SK-N-SH treated with all-trans-retinoic acid at 6 μM for 48 hours (cell line): ENCODE measurements at regions not wholly inside any gene's neighbourhood (a gene's known extent, or its start where the extent isn't known, plus 50 kb on each side); places are given as distances from the start of the nearest gene placed in this dataset.
A peak's percentile ranks its signal among the peaks of the same experiment; 100 is the strongest.

ENCODE experiments used
- ATAC-seq: fragments of 200-7000 bp; cut with Tn5 transposase; 3 replicates; pipeline ENCODE4 v1.9.1; 2020; ENCODE audit warnings: mild to moderate bottlenecking, moderate library complexity
- ARNTL ChIP-seq: fragments of 450-650 bp; formaldehyde crosslinking; IDR thresholded peaks from 2 replicates; pipeline ENCODE4 v1.5.0; 2020; ENCODE audit warnings: low read depth, mild to moderate bottlenecking, moderate library complexity, borderline replicate concordance
- BACH2 ChIP-seq: fragments of 250-450 bp; sonication (Bioruptor Pico); IDR thresholded peaks from 2 replicates; pipeline ENCODE4 v1.9.0; 2021; ENCODE audit warnings: mild to moderate bottlenecking, borderline replicate concordance
- CSDC2 ChIP-seq: fragments of 250-450 bp; sonication (Bioruptor Pico); IDR thresholded peaks from 2 replicates; pipeline ENCODE4 v1.5.0; 2020; ENCODE audit warnings: mild to moderate bottlenecking, moderate library complexity
- CSRNP3 ChIP-seq: fragments of 250-450 bp; sonication (Bioruptor Pico); IDR thresholded peaks from 2 replicates; pipeline ENCODE4 v1.5.1; 2021; ENCODE audit warnings: mild to moderate bottlenecking, moderate library complexity
- ESRRG ChIP-seq: fragments of 250-450 bp; sonication (Bioruptor Pico); IDR thresholded peaks from 2 replicates; pipeline ENCODE4 v1.6.1; 2021; ENCODE audit warnings: mild to moderate bottlenecking
- GLIS3 ChIP-seq: fragments of 250-450 bp; sonication (Bioruptor Pico); IDR thresholded peaks from 2 replicates; pipeline ENCODE4 v1.5.0; 2020; ENCODE audit warnings: mild to moderate bottlenecking, moderate library complexity
- ISL1 ChIP-seq: fragments of 250-450 bp; sonication (Bioruptor Pico); IDR thresholded peaks from 2 replicates; pipeline ENCODE4 v2.1.2; 2022; ENCODE audit warnings: mild to moderate bottlenecking, moderate library complexity
- OSR1 ChIP-seq: fragments of 250-450 bp; sonication (Bioruptor Pico); IDR thresholded peaks from 2 replicates; pipeline ENCODE4 v1.8.0; 2022; ENCODE audit warnings: moderate library complexity, mild to moderate bottlenecking, inconsistent platforms
- POU6F1 ChIP-seq: fragments of 250-450 bp; sonication (Bioruptor Pico); IDR thresholded peaks from 2 replicates; pipeline ENCODE4 v1.8.0; 2021; ENCODE audit warnings: low read depth, mild to moderate bottlenecking, moderate library complexity, borderline replicate concordance
- PPARA ChIP-seq: fragments of 250-450 bp; sonication (Bioruptor Pico); IDR thresholded peaks from 2 replicates; pipeline ENCODE4 v1.5.0; 2020; ENCODE audit warnings: mild to moderate bottlenecking, borderline replicate concordance
- RARB ChIP-seq: fragments of 250-450 bp; sonication (Bioruptor Pico); IDR thresholded peaks from 2 replicates; pipeline ENCODE4 v1.8.0; 2021; ENCODE audit warnings: mild to moderate bottlenecking, moderate library complexity
- SNAI2 ChIP-seq: fragments of 250-450 bp; sonication (Bioruptor Pico); IDR thresholded peaks from 2 replicates; pipeline ENCODE4 v1.5.0; 2020; ENCODE audit warnings: mild to moderate bottlenecking, moderate library complexity
- TCF4 ChIP-seq: fragments of 250-450 bp; sonication (Bioruptor Pico); IDR thresholded peaks from 2 replicates; pipeline ENCODE4 v1.8.0; 2021; ENCODE audit warnings: mild to moderate bottlenecking, moderate library complexity, borderline replicate concordance
- TOX ChIP-seq: fragments of 250-450 bp; sonication (Bioruptor Pico); IDR thresholded peaks from 2 replicates; pipeline ENCODE4 v1.8.0; 2021; ENCODE audit warnings: mild to moderate bottlenecking, moderate library complexity, borderline replicate concordance
- ZC3H10 ChIP-seq: fragments of 250-450 bp; sonication (Bioruptor Pico); IDR thresholded peaks from 2 replicates; pipeline ENCODE4 v1.5.1; 2021; ENCODE audit warnings: mild to moderate bottlenecking, moderate library complexity
- ZFP3 ChIP-seq: fragments of 250-450 bp; sonication (Bioruptor Pico); IDR thresholded peaks from 2 replicates; pipeline ENCODE4 v1.5.0; 2020; ENCODE audit warnings: mild to moderate bottlenecking, moderate library complexity
- ZFP30 ChIP-seq: fragments of 450-650 bp; formaldehyde crosslinking; IDR thresholded peaks from 2 replicates; pipeline ENCODE4 v1.5.0; 2022; ENCODE audit warnings: mild to moderate bottlenecking, moderate library complexity
- ZNF565 ChIP-seq: fragments of 450-650 bp; formaldehyde crosslinking; conservative IDR thresholded peaks from 2 replicates; pipeline ENCODE4 v1.5.0; 2020; ENCODE audit warnings: low read depth, mild to moderate bottlenecking, moderate library complexity
- ZNF70 ChIP-seq: fragments of 450-650 bp; formaldehyde crosslinking; IDR thresholded peaks from 2 replicates; pipeline ENCODE4 v1.5.0; 2020; ENCODE audit warnings: mild to moderate bottlenecking, moderate library complexity
- ZNF8 ChIP-seq: fragments of 450-650 bp; formaldehyde crosslinking; IDR thresholded peaks from 2 replicates; pipeline ENCODE4 v1.5.0; 2020; ENCODE audit warnings: mild to moderate bottlenecking, moderate library complexity
- TF ChIP-seq, protein P1 (sequence below): fragments of 250-450 bp; sonication (Bioruptor Pico); IDR thresholded peaks from 2 replicates; pipeline ENCODE4 v1.8.0; 2020; ENCODE audit warnings: mild to moderate bottlenecking, moderate library complexity, borderline replicate concordance
- TF ChIP-seq, protein P2 (sequence below): fragments of 250-450 bp; sonication (Bioruptor Pico); IDR thresholded peaks from 2 replicates; pipeline ENCODE4 v1.5.1; 2020; ENCODE audit warnings: low read depth, mild to moderate bottlenecking, moderate library complexity

DNA sequence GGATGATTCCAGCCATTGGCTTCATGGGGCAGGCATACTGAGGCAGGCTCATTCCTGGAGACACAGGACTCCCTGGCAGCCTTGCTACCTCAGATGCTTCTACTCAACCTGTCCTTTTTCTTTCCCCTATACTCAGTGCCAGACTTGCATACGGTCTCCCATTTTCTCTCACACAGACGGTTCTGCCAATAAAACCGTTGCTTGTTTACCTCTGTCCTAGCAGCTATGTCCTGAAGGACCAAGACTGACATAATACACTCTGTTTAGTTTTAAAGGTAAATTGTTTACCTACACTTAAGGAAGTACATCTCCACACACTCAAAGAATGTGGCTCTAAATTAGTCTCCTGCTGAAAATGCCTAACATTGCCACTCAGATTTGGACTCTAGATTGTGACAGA lies 151.0 kb upstream of the RFX3 start:
- TF ChIP-seq ZNF70 (CRISPR knock-in tag) (no peak), SNAI2 (CRISPR knock-in tag) (no peak), POU6F1 (CRISPR knock-in tag) (no peak), BACH2 (CRISPR knock-in tag) (no peak), ESRRG (CRISPR knock-in tag) (no peak), ZC3H10 (CRISPR knock-in tag) (no peak), ARNTL (no peak), CSRNP3 (CRISPR knock-in tag) (no peak), ISL1 (CRISPR knock-in tag) (no peak), ZNF565 (CRISPR knock-in tag) (no peak), OSR1 (CRISPR knock-in tag) (no peak), TCF4 (CRISPR knock-in tag) (no peak), ZFP30 (CRISPR knock-in tag) (no peak), TOX (CRISPR knock-in tag) (no peak), RARB (no peak)
- TF ChIP-seq, protein P1, sequence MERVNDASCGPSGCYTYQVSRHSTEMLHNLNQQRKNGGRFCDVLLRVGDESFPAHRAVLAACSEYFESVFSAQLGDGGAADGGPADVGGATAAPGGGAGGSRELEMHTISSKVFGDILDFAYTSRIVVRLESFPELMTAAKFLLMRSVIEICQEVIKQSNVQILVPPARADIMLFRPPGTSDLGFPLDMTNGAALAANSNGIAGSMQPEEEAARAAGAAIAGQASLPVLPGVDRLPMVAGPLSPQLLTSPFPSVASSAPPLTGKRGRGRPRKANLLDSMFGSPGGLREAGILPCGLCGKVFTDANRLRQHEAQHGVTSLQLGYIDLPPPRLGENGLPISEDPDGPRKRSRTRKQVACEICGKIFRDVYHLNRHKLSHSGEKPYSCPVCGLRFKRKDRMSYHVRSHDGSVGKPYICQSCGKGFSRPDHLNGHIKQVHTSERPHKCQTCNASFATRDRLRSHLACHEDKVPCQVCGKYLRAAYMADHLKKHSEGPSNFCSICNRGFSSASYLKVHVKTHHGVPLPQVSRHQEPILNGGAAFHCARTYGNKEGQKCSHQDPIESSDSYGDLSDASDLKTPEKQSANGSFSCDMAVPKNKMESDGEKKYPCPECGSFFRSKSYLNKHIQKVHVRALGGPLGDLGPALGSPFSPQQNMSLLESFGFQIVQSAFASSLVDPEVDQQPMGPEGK (CRISPR knock-in tag): no peak

DNA sequence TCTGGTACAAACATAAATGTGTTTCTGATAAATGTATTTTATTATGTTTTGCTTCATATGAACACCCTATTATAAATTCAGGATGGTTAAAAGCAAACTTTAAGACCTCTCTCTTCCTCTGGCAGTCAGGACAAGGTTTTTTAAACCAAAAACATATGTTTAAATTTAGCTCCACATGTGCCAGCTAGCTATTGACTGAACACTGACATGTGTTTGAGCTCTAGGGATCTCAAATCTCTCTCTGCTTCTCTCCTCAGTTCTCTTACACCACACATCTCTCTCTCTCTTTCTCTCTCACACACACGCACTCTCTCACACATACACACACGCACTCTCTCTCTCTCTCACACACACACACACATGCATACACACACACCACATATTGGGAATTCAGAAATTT lies 150.1 kb upstream of the RFX3 start:
- ATAC-seq: no peak
- TF ChIP-seq TCF4 (CRISPR knock-in tag) (0 out of 2 replicates have a peak, but pooled peaks have one; percentile 17), ZNF70 (CRISPR knock-in tag) (no peak)

More for the DNA sequence above, 151.0 kb upstream of the RFX3 start:
- ATAC-seq: no peak; the same call in 2 of the 3 replicates

DNA sequence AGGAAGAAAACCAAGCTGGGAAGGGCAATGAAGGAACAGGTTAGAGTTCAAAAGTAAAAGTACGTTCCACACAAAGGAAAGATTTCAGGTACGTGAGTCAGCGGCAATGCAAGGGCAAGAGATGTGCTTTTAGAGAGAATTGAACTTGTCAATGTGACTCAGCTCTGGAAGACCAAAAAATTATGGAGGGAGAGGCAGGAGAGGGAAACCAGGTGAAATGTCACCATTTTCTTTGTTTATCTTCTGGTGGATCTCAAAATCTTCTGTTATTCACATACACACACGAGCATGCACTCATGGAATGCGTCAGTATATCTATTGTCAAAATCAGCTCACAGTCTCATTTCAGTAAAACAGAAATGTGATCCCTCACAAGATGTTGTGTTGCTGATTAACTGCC lies 148.8 kb upstream of the RFX3 start:
- ATAC-seq: no peak
- TF ChIP-seq ZNF8 (no peak), TOX (CRISPR knock-in tag) (no peak), ZNF70 (CRISPR knock-in tag) (no peak), POU6F1 (CRISPR knock-in tag) (no peak), ESRRG (CRISPR knock-in tag) (no peak), ZNF565 (CRISPR knock-in tag) (no peak)
- TF ChIP-seq, protein P2, sequence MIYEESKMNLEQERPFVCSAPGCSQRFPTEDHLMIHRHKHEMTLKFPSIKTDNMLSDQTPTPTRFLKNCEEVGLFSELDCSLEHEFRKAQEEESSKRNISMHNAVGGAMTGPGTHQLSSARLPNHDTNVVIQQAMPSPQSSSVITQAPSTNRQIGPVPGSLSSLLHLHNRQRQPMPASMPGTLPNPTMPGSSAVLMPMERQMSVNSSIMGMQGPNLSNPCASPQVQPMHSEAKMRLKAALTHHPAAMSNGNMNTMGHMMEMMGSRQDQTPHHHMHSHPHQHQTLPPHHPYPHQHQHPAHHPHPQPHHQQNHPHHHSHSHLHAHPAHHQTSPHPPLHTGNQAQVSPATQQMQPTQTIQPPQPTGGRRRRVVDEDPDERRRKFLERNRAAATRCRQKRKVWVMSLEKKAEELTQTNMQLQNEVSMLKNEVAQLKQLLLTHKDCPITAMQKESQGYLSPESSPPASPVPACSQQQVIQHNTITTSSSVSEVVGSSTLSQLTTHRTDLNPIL (CRISPR knock-in tag): no peak
- TF ChIP-seq, protein P1 (CRISPR knock-in tag): no peak
- TF ChIP-seq, all 23 proteins: peak for 0

DNA sequence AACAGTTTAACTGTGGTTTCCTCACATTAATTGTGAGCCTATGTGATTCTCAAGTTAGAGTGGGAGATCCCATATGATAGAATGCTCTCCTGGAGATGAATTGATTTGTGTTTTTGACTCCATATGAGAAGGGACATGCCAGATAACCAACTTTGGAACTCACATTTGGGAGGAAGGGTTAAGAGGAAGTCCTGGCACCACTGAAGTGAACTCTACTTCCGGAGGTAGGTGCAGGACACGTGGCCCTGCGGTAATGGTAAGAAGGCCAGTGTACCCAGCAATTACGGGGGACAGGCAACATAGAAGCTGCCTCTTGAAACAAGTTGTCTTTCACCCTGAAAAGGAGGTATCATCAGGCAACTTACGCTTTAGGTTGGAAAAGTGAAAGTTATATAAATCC lies 146.6 kb upstream of the RFX3 start:
- no peak for ATAC-seq
- TF ChIP-seq CSDC2 (CRISPR knock-in tag) (no peak), GLIS3 (CRISPR knock-in tag) (no peak), TOX (CRISPR knock-in tag) (no peak), ZFP3 (CRISPR knock-in tag) (no peak), ZNF565 (CRISPR knock-in tag) (no peak), RARB (no peak), PPARA (CRISPR knock-in tag) (no peak), BACH2 (CRISPR knock-in tag) (no peak), OSR1 (CRISPR knock-in tag) (no peak), ESRRG (CRISPR knock-in tag) (no peak), ZNF70 (CRISPR knock-in tag) (no peak)
- TF ChIP-seq, protein P2 (CRISPR knock-in tag): no peak
- TF ChIP-seq, protein P1 (CRISPR knock-in tag): no peak
